ENCODE measurements at regions not wholly inside any gene's neighbourhood (a gene's known extent, or its start where the extent isn't known, plus 50 kb on each side); places are given as distances from the start of the nearest gene placed in this dataset.

DNA sequence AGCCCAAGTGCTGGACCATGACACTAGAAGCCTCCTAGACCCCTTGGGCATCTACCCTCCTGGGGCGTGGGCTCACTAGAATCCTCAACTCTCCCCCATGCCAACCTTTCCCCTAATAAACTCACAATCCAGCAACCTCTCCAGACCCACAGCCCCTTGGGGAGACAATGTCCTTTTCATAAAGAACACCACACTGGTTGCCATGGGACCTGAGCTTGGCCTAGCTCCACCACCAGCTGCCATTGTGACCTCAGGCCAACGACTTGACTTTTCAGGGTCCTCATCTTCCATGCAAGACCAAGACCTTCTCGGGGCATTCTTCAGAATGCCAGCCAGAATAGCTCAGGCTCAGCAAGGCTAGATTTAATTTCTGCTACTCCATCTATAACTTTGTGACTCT is 128.1 kb upstream of the NPAS2 start:
- Histone ChIP-seq H2AFZ (ENCODE audit: low read length) (no peak overlapping the region), H3F3A (ENCODE audit: insufficient read depth, low read length) (no peaks in the 10 kb centered on the region), H3K9me2 (ENCODE audit: low read depth, low read length) (no peaks in the 10 kb centered on the region), H3K4me1 (ENCODE audit: insufficient read depth, low read length, severe bottlenecking) (no peaks in the 10 kb centered on the region), H3K4me3 (ENCODE audit: low read depth, low read length, poor library complexity, severe bottlenecking) (no peak overlapping the region), H4K20me1 (ENCODE audit: insufficient read depth, low read length) (no peaks in the 10 kb centered on the region), H3K4me2 (ENCODE audit: low read length) (no peak overlapping the region), H3K9ac (ENCODE audit: low read length) (no peak overlapping the region), H3K36me3 (ENCODE audit: insufficient read depth, low read length) (no peaks in the 10 kb centered on the region), H3K27ac (ENCODE audit: low read depth, low read length, poor library complexity, severe bottlenecking) (no peak overlapping the region), H3K79me2 (ENCODE audit: insufficient read depth, low read length) (no peaks in the 10 kb centered on the region), H3K27me3 (ENCODE audit: insufficient read depth, low read length) (peaks cover 5% of the 10 kb centered on the region; the same call in 1 of the 2 replicates), H3K9me3 (ENCODE audit: low read length) (no peaks in the 10 kb centered on the region)
- TF ChIP-seq CTCF (IDR thresholded peaks at IDR 0.05; ENCODE audit: low read length) (no peak), EZH2 (IDR thresholded peaks at IDR 0.05; ENCODE audit: borderline replicate concordance, low read length) (no peak)

GRCh38 chr2:100692381-100692780 is 127.6 kb upstream of the NPAS2 start:
- TF ChIP-seq CTCF (IDR thresholded peaks at IDR 0.05; ENCODE audit: low read length) (no peak), EZH2 (IDR thresholded peaks at IDR 0.05; ENCODE audit: borderline replicate concordance, low read length) (no peak)
- no peaks in the 10 kb centered on the region for H3F3A ChIP-seq (ENCODE audit: insufficient read depth, low read length)
- no peak overlapping the region for H2AFZ ChIP-seq (ENCODE audit: low read length)

DNA sequence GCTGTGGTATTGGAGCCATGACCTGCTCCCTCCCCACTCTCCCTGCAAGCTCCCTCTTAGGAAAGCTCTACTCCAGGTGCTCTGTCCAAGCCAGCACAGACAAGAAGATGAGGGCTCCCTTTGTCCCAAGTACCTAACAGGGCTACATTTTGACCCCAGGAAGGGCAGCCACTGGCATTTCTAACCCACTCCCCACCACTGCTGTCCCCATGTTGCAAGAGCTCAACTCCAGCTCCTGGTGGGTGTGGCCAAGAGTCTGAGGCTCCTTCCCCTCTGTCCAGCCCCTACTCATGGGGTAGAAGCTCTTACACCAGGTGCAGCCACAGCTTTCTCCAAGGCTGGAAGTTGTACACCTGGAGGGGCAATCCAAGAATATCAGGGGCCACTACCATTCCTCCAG is 127.0 kb upstream of the NPAS2 start:
- Histone ChIP-seq H2AFZ (ENCODE audit: low read length) (no peak overlapping the region), H3F3A (ENCODE audit: insufficient read depth, low read length) (no peaks in the 10 kb centered on the region), H3K9ac (ENCODE audit: low read length) (no peak overlapping the region), H3K27ac (ENCODE audit: low read depth, low read length, poor library complexity, severe bottlenecking) (no peak overlapping the region), H3K79me2 (ENCODE audit: insufficient read depth, low read length) (no peaks in the 10 kb centered on the region), H3K9me3 (ENCODE audit: low read length) (0 out of 2 replicates have a peak, but pooled peaks cover 3% of the 10 kb centered on the region), H4K20me1 (ENCODE audit: insufficient read depth, low read length) (no peaks in the 10 kb centered on the region), H3K4me2 (ENCODE audit: low read length) (no peak overlapping the region), H3K36me3 (ENCODE audit: insufficient read depth, low read length) (no peaks in the 10 kb centered on the region), H3K9me2 (ENCODE audit: low read depth, low read length) (no peaks in the 10 kb centered on the region), H3K27me3 (ENCODE audit: insufficient read depth, low read length) (0 out of 2 replicates have a peak, but pooled peaks cover 5% of the 10 kb centered on the region), H3K4me3 (ENCODE audit: low read depth, low read length, poor library complexity, severe bottlenecking) (no peak overlapping the region), H3K4me1 (ENCODE audit: insufficient read depth, low read length, severe bottlenecking) (no peaks in the 10 kb centered on the region)
- no peak for TF ChIP-seq EZH2 (IDR thresholded peaks at IDR 0.05; ENCODE audit: borderline replicate concordance, low read length)
- TF ChIP-seq CTCF (IDR thresholded peaks at IDR 0.05; ENCODE audit: low read length), result no peak

More at GRCh38 chr2:100692381-100692780, 127.6 kb upstream of the NPAS2 start:
- H3K27ac ChIP-seq (ENCODE audit: low read depth, low read length, poor library complexity, severe bottlenecking), result no peak overlapping the region
- H3K4me2 ChIP-seq (ENCODE audit: low read length), result no peak overlapping the region
- no peaks in the 10 kb centered on the region for H3K9me2 ChIP-seq (ENCODE audit: low read depth, low read length)
- H3K4me1 ChIP-seq (ENCODE audit: insufficient read depth, low read length, severe bottlenecking), result no peaks in the 10 kb centered on the region
- H3K4me3 ChIP-seq (ENCODE audit: low read depth, low read length, poor library complexity, severe bottlenecking), result no peak overlapping the region
- no peaks in the 10 kb centered on the region for H3K9me3 ChIP-seq (ENCODE audit: low read length)
- no peaks in the 10 kb centered on the region for H4K20me1 ChIP-seq (ENCODE audit: insufficient read depth, low read length)
- no peak overlapping the region for H3K9ac ChIP-seq (ENCODE audit: low read length)
- no peaks in the 10 kb centered on the region for H3K79me2 ChIP-seq (ENCODE audit: insufficient read depth, low read length)
- peaks cover 5% of the 10 kb centered on the region; the same call in 1 of the 2 replicates for H3K27me3 ChIP-seq (ENCODE audit: insufficient read depth, low read length)
- no peaks in the 10 kb centered on the region for H3K36me3 ChIP-seq (ENCODE audit: insufficient read depth, low read length)

All from OCI-LY1 (cell line).